HL-60 (cell line): ENCODE measurements at regions not wholly inside any gene's neighbourhood (a gene's known extent, or its start where the extent isn't known, plus 50 kb on each side); places are given as distances from the start of the nearest gene placed in this dataset.

Experiments
- DNase-seq, 2 experiments: peaks; one replicate each; pipeline ENCODE4 v3.0.0-alpha.2; 2010 to 2020; ENCODE audit warnings: low read depth in 1 of 2, low spot score in 1 of 2
- H3K27ac ChIP-seq: fragments of 250-450 bp; sonication (Bioruptor Pico); replicated peaks from 2 replicates; pipeline ENCODE4 v1.5.1; 2020; ENCODE audit warnings: mild to moderate bottlenecking, moderate library complexity
- H3K27me3 ChIP-seq: fragments of 250-450 bp; sonication (Bioruptor Pico); 2 replicates; pipeline ENCODE4 v1.5.1; 2021; ENCODE audit warnings: mild to moderate bottlenecking, moderate library complexity; ENCODE audit not compliant: insufficient read depth, poor library complexity, severe bottlenecking
- H3K4me3 ChIP-seq: replicated peaks from 2 replicates; pipeline ENCODE4 v1.5.1; 2011; ENCODE audit warnings: mild to moderate bottlenecking, control low read depth, low read length; ENCODE audit not compliant: insufficient read depth
- CTCF ChIP-seq: IDR thresholded peaks from one replicate; pipeline ENCODE4 v1.5.1; 2011; ENCODE audit warnings: low read length, control low read depth, inconsistent platforms; ENCODE audit not compliant: insufficient read depth
- GABPA ChIP-seq: IDR thresholded peaks from 2 replicates; pipeline ENCODE4 v1.6.1; 2012; ENCODE audit warnings: low read depth
- POLR2AphosphoS5 ChIP-seq: IDR thresholded peaks from 2 replicates; pipeline ENCODE4 v1.6.1; 2012; ENCODE audit warnings: low read depth
- REST ChIP-seq: IDR thresholded peaks from 2 replicates; pipeline ENCODE4 v1.6.1; 2012; ENCODE audit warnings: low read depth; ENCODE audit not compliant: insufficient replicate concordance
- SPI1 ChIP-seq: IDR thresholded peaks from 2 replicates; pipeline ENCODE4 v1.6.1; 2012; ENCODE audit warnings: low read depth, mild to moderate bottlenecking, borderline replicate concordance

- DNase-seq = no peak
- H3K4me3 ChIP-seq = no peak overlapping the region
- H3K27me3 ChIP-seq = no peaks in the 10 kb centered on the region
- TF ChIP-seq GABPA = no peak
- H3K27ac ChIP-seq = no peak overlapping the region
Observed at GRCh38 chr18:70432804-70433400, 144.1 kb downstream of the SOCS6 start.

GRCh38 chr18:70431203-70431624, 142.4 kb downstream of the SOCS6 start:
- peak; percentile 37; the same call in 1 of the 2 replicates for TF ChIP-seq SPI1
- no peak for TF ChIP-seq CTCF
- Histone ChIP-seq H3K27me3 (no peaks in the 10 kb centered on the region), H3K27ac (no peak overlapping the region), H3K4me3 (no peak overlapping the region)
- no peak for DNase-seq

- H3K27me3 ChIP-seq = no peaks in the 10 kb centered on the region
- no peak overlapping the region for H3K27ac ChIP-seq
- no peak for DNase-seq
- TF ChIP-seq POLR2AphosphoS5 (no peak), GABPA (no peak), REST (no peak), SPI1 (no peak), CTCF (no peak)
- H3K4me3 ChIP-seq = no peak overlapping the region
Observed at GRCh38 chr18:70430501-70431173, 141.8 kb downstream of the SOCS6 start.

GRCh38 chr18:70429847-70430500, 141.1 kb downstream of the SOCS6 start:
- TF ChIP-seq CTCF = no peak
- no peak for DNase-seq
- Histone ChIP-seq H3K4me3 (no peak overlapping the region), H3K27me3 (no peaks in the 10 kb centered on the region), H3K27ac (no peak overlapping the region; the same call in 1 of the 2 replicates)

- Histone ChIP-seq H3K27me3 (no peaks in the 10 kb centered on the region), H3K27ac (no peak overlapping the region), H3K4me3 (no peak overlapping the region)
- TF ChIP-seq CTCF = no peak
- TF ChIP-seq POLR2AphosphoS5 = no peak
- TF ChIP-seq REST = no peak
- no peak for TF ChIP-seq GABPA
- DNase-seq = no peak
Observed at GRCh38 chr18:70428439-70428838, 139.6 kb downstream of the SOCS6 start.
